ENCODE measurements at regions not wholly inside any gene's neighbourhood (a gene's known extent, or its start where the extent isn't known, plus 50 kb on each side); places are given as distances from the start of the nearest gene placed in this dataset.
"Not testable (repeated sequence)": the region's sequence is repeated elsewhere in the genome, so short reads cannot be mapped to it uniquely, and the experiment has no call there.

DNA sequence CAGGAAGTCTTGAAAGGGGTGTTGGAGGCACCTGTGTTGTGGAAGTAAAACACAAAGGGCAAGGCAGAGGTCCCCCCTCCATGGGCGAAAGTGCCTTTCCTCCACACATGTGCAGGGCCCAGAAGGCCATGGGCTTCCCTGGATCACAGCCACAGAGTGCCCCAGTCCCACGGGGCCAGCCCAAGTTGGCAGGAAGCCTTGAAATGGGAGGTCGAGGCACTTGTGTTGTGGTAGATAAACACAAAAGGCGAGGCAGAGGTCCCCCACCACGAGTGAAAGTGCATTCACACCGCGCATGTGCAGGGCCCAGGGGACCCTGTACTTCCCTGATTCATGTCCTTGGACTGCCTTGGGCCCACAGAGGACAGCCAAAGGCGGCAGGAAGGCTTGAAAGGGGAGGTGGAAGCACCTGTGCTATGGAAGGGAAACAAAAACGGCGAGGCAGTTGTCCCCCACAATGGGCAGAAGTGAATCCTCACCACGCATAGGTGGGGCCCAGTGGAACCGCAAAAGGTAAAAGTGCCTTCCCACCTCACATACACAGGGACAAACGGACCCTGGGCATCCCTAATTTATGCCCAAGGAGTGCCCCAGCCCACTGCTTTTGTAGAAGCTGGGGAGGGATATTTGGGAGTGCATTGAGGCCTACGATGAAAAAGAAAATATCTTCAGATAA is 585.4 kb downstream of the ALG10 start:
- no peak for DNase-seq

DNA sequence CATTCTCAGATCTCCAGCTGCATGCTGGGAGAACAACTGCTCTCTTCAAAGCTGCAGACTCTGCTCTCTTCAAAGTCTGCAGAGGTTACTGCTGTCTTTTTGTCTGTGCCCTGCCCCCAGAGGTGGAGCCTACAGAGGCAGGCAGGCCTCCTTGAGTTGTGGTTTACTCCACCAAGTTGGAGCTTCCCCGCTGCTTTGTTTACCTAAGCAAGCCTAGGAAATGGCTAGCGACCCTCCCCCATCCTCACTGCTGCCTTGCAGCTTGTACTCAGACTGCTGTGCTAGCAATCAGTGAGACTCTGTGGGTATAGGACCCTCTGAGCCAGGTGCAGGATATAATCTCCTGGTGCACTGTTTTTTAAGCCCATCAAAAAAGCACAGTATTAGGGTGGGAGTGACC is 591.7 kb downstream of the ALG10 start:
- DNase-seq, result not testable (repeated sequence)

DNA sequence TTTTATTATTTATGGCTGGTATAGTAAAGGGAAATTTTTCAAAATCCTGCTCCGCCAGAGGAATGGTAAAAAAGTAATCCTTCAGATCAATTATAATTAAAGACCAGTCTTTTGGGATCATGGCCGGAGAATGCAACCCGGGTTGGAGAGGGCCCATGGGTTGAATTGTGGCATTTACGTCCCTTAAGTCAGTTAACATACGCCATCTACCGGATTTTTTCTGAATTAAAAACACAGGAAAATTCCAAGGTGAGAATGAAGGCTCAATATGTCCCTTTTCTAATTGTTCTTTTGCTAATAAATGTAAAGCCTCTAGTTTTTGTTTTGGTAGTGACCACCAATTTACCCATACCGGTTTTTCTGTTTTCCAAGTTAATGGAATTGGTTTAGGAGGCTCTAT is 602.8 kb downstream of the ALG10 start:
- peak in 1 of 2 experiments; percentile 28 for DNase-seq

DNA sequence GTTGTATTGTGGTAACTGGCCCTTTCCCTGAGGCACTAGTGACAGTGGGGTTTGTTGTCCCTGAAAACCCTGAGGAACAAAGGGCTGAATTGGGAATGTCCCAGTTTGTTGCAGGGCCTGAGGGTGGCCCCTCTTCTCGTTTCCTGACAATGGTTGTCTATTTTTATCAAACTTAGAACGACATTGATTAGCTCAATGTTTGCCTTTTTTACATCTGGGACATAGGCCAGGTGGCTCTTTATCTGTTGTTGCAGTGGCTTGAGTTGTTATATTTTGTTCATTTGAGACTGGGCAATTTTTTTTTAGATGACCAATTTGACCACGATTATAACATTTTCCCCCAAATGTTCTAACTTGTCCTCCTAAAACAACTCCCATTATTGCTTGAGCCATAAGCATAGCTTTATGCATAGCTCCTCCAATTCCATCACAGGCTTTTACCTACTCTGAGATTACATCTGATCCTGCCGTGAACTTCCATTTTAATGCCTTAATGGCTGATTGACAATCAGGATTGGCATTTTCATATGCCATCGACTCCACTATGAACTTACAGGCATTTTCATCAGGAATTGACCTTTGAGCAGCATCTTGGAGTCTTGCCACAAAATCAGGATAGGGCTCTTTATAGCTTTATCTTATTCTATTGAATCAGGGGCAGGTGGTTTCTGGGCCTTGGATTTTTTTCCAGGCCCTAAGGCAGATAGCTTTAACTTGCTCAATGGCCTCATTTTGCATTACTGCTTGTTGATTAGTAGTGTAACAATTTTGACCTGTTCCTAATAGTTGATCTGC is 604.3 kb downstream of the ALG10 start:
- DNase-seq, result no peak
